ENCODE measurements at regions not wholly inside any gene's neighbourhood (a gene's known extent, or its start where the extent isn't known, plus 50 kb on each side); places are given as distances from the start of the nearest gene placed in this dataset.

GRCh38 chr5:6193310-6193709 lies 185.0 kb downstream of the MED10 start:
- no peak for DNase-seq

- no peak for DNase-seq
Observed at GRCh38 chr5:6190838-6191237, 187.5 kb downstream of the MED10 start.

GRCh38 chr5:6188976-6189375 lies 189.4 kb downstream of the MED10 start:
- no peak for DNase-seq

- no peak for DNase-seq
Observed at GRCh38 chr5:6188344-6188743, 190.0 kb downstream of the MED10 start.

- DNase-seq = no peak
Observed at GRCh38 chr5:6187501-6187900, 190.8 kb downstream of the MED10 start.

- DNase-seq = no peak
Observed at GRCh38 chr5:6185574-6185973, 192.8 kb downstream of the MED10 start.

- DNase-seq = no peak
Observed at GRCh38 chr5:6184481-6184880, 193.9 kb downstream of the MED10 start.

- no peak for DNase-seq
Observed at GRCh38 chr5:6183391-6184390, 194.7 kb downstream of the MED10 start.

- no peak for DNase-seq
Observed at GRCh38 chr5:6182271-6182815, 196.0 kb downstream of the MED10 start.

- DNase-seq = no peak
Observed at GRCh38 chr5:6181871-6182270, 196.5 kb downstream of the MED10 start.

GRCh38 chr5:6181147-6181729 lies 197.1 kb downstream of the MED10 start:
- no peak for DNase-seq

GRCh38 chr5:6180231-6180872 lies 198.0 kb downstream of the MED10 start:
- no peak for DNase-seq

- DNase-seq = no peak
Observed at GRCh38 chr5:6178846-6179532, 199.4 kb downstream of the MED10 start.

GRCh38 chr5:6177926-6178325 lies 200.4 kb downstream of the MED10 start:
- DNase-seq = no peak

- DNase-seq = no peak
Observed at GRCh38 chr5:6176102-6176693, 202.1 kb downstream of the MED10 start.

GRCh38 chr5:6175172-6175854 lies 203.0 kb downstream of the MED10 start:
- no peak for DNase-seq

- DNase-seq = no peak
Observed at GRCh38 chr5:6169660-6170059, 208.7 kb downstream of the MED10 start.

- no peak for DNase-seq
Observed at GRCh38 chr5:6166698-6167394, 211.5 kb downstream of the MED10 start.

GRCh38 chr5:6163913-6164312 lies 214.4 kb downstream of the MED10 start:
- no peak for DNase-seq

- DNase-seq = no peak
Observed at GRCh38 chr5:6162175-6162574, 216.2 kb downstream of the MED10 start.

GRCh38 chr5:6161257-6161656 lies 217.1 kb downstream of the MED10 start:
- DNase-seq = no peak
